NCI-H524 treated with DMSO at 0.1 percent for 48 hours (cell line): ENCODE measurements at regions not wholly inside any gene's neighbourhood (a gene's known extent, or its start where the extent isn't known, plus 50 kb on each side); places are given as distances from the start of the nearest gene placed in this dataset.

Experiments
- DNase-seq: peaks from one replicate; lab custom pipeline; 2025; lab: John Stamatoyannopoulos, UW

DNA sequence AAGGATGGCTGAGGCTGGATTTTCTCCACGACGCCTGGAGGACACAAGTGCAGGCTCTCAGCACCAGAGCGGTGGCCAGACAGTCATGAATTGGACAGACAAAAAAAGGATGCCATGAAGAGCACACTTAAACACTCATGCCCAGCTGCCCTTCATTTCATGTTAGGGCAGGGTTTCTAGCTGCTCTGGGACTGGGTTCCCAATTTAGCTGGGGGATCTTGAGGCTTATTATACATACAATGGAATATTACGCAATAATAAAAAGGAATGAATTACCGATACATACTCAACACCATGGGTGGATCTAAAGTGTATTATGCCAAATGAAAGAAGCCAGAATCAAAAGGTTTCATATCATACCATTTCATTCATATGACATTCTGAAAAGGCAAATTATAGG, 512.1 kb upstream of the LRRC4C start:
- no peak for DNase-seq

DNA sequence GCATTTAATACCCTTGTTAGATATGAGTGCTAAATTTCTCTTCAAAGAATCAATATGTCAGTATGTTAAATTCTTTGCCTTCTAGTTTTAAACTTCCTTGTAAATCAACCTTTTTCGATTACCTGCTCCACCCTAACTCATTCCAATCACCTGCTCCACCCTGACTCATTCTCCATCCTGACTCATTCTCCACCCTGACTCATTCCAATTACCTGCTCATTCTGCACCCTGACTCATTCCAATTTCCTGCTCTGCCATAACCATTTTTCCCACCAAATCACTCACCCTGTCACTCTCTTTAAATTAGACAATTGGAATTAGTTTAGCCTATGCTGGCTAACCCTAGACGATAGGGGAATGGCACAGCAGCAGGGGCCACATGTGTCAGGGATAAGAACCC, 519.5 kb upstream of the LRRC4C start:
- DNase-seq, result no peak

DNA sequence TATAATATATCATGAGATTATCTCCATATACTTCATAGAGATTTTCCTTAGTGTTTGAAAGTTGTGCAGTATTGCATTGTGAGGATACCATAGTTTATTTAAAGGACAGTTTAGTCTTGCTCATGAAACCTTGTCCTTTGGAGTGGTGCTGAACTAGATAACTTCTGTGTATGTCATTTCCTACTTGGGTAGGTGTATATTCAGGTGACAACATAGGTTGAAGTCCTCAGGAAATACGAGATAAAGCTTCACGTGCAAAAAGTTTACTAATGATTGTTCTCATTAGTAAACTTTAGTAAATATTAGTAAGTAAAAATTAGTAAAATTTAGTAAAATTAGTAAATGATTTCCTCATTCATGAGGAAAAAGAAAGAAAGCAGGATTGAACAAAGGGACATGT, 521.3 kb upstream of the LRRC4C start:
- DNase-seq, result no peak

DNA sequence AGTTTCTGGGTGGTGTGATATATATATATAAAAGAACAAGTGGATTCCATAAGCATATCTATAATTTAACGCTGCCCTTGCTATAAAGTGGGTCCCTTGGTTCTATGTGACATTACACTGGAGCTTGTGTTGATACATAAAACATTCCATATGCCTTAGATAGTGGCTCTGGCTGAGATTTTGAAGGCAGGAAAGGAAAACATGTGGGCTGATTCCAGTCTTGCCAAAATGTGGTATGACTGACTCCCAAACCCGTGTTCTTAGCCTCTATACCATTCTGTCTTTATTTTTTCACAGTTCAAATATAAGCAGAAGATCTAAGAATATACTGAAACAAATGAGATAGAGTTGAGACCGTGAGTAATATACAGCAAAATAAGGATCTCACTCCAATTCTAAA, 522.8 kb upstream of the LRRC4C start:
- DNase-seq, result no peak

DNA sequence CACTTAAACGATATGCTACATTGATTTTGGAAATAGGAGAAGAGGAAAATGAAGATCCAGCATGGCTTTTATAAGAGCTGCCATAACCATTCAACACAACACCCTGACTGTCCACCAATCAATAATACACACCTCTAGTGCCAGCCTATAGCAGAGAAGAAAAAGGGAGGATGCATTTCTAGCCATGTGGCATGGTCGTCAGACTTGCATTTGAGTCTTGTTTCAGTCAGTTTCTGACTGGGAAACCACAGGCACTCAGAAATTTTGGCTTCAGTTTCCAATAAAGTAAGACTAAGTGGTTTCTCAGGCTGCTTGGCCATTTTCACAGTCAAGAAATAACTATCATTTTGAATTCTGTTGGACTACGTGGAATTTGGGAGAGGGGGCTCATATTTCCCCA, 523.5 kb upstream of the LRRC4C start:
- DNase-seq, result no peak

DNA sequence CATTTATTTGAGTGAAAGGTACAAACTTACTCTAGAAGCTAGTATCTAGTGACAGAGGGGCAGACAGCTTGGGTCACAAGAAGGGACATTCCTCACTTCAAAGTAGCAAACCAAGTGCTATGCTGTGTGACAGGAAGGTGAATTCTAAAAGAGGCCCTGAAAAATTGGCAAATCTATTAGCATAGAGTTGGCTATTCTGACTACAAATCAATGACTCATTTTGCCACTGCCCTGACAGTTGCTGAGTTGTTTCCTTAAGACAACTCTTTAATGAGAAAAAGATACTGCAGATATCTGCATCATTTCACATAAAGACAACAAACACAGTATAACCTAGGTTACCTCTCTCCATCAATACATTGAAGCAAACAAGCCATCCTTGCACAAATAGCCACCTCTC, 524.0 kb upstream of the LRRC4C start:
- no peak for DNase-seq

DNA sequence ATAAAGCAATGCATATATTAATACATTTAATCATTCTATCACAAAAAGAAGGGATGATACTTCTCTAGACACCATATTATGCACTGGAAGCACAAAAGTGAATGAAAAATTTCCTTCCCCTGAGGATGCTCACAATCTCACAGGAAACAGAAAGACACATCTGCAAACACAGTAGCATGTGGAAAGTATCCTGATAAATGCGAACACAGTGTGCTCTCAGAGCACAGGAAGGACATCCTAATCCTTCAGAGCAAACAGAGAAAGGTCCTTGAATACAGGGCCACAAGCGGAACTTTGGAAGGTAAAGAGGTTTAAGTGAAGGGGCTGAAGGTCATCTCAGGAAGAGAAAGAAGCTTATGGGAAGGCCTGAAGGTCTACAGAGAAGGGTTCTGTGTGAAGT, 524.6 kb upstream of the LRRC4C start:
- DNase-seq, result no peak

DNA sequence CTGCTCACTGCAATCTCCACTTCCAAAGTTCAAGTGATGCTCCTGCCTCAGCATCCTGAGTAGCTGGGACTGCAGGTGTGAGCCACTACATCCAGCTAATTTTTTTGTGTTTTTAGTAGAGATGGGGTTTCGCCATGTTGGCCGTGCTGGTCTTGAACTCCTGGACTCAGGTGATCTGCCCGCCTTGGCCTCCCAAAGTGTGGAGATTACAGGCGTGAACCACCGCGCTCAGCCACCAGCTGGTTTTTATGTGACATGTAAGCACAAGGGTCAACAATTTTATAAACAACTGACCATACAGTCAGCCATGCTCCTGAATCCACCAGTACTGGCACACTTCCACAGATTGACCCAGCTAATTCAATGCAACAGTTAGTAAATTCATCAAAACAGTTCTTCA, 526.3 kb upstream of the LRRC4C start:
- no peak for DNase-seq

DNA sequence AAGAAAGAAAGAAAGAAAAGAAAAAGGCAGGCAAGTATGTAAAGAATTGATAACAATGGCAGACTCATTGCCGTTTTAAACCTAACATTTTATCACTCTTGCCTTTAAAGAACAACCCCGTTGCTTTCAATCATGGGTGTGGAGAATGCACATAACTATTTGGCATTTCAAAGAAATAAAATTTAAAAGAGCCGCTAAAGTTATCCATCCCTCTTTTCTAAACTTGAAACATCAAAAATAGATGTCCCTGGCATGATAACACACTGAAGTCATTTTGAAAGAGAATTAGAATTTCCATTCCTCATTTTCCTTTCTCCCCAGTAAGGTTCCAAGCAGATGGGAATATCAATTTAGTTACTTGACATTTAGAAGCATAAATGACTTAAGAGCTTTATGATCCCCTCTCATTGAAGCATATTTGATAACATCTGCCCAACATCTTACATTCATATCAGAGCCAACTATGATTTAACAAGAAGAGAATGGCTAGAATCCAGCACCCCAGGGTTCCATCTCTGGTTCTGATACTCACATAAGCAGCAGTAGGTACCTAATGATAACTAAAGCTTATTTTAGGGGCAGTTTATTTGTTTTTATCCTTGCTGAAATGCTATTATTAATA, 529.6 kb upstream of the LRRC4C start:
- DNase-seq, result no peak

DNA sequence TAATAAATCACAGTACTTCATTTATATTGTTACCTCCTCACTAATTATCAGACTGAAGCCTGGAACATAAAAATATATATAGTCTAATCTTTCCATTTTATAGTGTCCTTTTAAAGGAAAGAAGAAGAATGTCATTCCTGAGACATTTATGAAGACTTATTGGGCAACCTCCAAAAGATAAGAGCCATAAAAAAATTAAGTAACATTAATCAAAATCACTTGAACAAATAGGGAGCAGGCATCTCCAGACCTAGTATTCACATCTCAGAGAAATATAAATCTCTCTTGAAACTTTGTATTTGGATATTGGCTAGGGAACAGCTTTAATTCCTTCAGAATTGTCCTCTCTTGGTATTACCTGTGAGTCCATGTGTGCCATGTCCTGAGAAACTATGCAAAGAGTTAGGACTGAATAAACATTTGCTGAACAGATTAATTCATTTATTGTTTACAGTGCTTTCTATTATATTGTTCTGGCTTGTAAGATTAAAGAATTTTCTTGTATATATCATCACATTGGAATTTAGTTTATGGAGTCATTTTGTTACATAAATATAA, 530.5 kb upstream of the LRRC4C start:
- no peak for DNase-seq

DNA sequence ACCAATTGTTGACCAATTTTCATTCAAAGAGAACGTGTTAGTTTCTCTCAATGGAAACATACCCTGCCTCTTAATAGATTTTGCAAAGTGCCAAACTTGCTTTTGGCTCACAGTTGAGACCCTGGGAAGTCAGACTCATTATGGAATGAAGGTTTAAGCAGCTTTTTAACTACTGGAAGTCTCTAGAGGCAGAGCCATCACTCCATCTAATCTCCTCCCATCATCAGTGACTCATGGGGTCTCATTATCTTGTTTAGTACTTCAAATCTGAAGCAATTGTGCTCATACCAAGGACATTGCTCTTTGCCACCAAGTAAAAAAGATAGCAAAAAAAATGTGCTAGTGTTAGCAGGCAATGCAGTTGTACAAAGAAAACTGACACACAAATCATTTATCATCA, 537.1 kb upstream of the LRRC4C start:
- no peak for DNase-seq

DNA sequence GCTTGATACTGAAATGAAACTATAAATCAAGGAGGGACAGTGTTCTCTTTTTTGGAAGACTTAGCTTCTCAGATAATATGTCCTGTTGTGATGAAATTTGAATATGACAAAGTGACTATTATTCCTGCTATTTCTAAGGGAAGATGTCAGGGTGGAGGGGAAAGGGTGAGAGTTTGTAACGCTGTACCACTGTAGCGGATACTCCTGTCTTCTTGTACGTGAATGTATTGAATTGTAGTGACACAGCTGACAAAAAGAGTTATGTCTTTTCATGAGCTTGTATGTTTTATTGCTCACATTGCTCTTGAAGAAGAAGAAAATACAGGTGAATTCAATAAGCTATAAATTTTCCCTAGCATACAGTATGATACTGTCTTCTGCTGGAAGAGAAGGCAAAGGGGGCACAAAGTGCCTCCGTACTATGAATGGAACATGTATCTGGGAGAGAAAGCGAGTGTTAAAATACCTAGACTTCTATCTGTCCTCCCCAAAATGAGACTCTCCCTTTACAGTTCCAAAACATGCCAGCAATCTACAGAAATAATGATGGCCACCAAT, 538.5 kb upstream of the LRRC4C start:
- DNase-seq, result no peak

DNA sequence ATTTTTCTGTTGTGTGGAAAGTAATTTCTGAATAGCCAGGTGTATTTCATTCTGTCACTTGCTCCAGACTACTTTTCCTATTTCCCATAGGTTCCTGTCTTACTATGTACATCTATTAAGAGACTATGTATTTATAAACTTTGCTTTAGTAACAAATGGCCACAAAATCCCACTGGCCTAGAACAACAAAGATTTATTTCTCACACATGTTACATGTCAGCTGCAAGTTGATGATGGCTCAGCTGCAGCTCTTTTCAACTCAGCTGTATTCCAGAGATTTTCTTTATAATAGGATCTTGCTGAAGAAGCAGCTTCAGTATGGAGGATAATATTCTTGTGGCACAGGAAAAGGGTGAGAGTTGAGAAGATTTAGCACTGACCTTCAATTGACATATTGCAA, 539.6 kb upstream of the LRRC4C start:
- DNase-seq, result no peak

DNA sequence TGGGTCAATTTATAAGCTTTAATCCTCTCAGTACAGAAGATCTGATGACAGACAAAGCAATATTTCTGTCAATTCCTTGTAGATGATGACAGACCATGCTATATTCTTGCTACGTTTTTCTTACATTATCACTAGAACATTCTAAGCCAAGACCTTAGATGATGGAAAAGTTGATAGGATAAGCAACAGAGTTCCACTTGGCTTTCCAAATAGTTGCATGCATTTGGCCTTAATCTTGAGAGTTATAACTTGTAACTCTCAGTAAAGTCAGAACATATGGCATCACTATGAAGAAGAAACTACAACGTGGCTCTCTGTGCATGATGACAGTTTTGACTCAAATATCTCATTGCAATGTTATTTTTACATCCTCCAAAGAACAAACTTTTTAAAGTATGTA, 544.3 kb upstream of the LRRC4C start:
- no peak for DNase-seq

DNA sequence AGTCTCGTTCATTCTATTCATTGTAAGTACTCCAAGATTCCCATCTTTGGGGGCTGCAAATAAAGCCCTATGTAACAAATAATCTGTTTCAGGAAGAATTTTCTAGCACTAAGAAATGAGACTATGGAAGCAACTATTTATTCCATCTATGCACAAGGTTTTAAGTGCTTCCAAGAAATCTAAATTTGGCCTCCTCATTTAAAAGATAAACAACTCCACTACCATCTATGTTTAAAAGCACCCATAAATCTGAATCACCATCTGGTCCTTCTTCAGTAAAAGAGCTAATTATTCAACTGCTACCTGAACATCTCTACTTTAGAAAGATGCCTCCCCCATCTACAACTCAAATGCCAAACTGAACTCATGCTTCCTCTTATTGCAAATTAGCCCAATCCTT, 547.3 kb upstream of the LRRC4C start:
- no peak for DNase-seq

DNA sequence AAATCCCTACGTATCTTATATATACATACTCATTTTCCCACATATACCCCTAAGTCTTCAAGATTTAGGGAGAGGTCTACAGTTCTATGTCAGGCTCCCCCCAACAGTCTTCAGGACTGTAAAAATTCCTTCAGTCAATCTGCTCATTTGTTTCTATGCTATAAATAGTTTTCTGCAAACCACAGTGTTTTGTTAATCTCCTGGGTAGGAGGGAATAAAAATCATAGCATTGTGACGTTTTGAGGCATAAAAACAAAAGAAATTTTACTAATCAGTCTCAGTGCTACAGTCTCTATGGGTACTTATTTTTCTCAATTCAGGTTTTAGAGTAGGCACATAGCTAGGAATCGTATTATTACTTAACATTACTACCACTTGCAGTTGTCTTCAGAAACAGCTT, 552.8 kb upstream of the LRRC4C start:
- DNase-seq, result no peak

DNA sequence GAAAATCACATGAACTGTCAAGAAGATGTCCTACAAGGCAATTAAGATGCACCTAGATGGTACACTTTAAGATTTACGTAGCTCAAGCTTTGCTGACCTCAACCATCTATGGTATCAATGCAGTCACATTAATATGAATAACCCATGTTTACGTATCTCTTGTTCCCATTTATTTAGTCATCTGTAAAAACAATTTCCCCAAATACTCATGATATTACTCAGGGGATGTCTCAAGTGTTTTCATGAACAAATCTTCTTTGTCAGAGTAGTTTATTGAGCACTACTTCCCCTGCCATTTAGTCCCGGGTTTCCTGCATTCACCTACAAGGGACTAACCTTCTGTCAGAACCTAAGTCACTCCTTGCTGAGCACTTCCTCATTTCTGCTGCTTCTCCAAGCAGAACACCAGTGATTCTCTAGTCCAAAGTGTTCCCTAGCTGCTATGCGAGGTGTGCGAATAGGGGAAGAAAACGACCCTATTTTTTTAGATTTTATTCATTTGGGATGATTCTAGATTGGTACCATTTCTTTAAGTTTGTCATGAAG, 554.3 kb upstream of the LRRC4C start:
- no peak for DNase-seq

DNA sequence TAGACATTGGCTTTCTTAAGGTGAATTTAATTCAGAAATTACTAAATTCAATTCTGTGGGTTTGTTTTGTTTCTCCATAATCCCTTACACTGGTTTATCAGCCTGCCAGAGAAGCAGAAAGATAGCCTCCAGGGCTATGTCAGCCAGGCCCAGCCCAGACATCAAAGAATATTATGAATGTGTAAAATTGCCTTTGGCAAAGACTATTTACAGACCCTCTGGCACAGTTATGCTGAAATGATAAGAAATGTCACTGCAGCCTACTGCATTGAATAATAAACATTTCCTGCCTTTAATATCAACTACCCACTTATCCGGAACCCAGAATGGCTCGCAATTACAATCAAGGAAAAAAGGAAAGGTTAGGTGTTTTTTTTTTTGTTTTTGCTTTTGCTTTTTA, 562.5 kb upstream of the LRRC4C start:
- DNase-seq, result no peak

DNA sequence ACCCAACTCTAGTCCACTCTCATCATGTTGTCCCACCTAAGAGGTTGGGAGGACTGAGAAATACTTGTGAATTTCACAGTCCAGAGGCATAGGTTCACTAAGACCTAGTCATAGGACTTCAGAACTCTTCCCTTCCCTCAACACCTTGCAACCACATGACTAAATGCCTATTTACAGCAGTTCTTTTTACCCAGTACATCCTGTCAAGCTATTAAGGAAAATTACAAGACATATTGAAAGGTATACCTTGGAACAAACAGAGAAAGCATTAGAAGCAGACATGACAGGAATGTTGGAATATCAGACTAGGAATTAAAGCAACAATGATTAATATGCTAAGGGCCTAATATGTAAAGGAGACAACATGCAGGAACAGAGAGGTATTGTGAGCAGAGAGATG, 563.8 kb upstream of the LRRC4C start:
- DNase-seq, result no peak

DNA sequence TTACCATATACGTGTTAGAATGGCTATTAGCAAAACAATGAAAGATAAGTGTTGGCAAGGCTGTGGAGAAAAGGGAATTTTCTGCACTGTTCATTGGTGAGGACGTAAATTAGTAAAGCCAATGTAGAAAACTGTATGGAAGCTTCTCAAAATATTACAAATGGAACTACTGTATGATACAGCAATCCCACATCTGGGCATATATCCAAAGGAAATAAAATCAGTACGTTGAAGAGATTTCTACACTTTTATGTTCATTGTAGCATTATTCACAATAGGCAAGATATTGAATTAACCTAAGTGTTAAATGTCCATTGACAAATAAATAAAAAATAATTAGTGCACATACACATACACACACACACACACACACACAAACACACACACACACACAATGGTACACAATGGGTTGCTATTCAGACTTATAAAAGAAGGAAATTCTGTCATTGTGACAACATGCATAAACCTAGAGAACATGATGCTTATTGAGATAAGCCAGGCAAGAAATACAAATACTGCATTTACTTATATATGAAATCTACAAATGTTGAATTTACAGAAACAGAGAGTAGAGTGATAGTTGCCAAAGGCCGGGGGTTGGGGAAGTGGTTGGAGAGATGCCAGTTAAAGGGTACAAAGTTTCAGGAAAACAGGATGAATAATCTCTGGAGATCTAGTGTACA, 565.8 kb upstream of the LRRC4C start:
- no peak for DNase-seq

DNA sequence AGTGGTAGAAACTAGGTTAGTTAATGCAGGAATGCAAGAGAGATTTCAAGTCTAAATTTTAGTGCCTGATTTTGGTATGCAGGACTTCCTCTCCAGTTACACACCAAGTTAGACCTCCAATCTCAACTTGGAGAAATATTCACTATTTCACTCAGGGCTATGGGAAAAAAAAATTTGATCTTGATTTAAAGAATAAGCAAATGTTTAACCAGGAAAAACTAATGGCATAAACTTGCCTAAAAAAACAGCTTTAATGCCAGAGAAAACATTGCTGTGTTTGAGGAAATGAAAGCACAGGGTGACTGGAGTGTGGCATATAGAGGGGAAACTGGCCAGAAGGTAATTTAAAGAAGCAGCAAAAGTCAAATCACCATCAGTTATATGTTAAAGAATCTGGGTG, 575.4 kb upstream of the LRRC4C start:
- DNase-seq, result no peak

DNA sequence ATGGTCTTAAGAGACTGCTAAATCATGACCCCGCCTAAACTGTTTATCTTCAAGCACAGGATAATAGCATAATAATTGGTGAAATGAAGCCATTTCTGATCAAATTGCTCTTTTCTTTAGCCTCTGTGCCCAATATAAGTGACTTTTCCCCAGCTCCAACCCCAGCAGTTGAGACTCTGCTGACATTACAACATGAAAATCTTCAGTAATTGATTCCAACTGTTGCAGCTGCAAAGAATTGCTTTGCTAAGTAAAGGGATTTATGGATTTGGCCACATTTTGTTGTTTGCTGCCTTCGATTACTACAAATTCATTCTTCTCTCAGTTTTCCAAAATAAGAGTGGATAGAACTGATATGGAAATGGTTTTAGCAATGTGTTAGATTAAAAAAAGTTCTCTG, 576.7 kb upstream of the LRRC4C start:
- no peak for DNase-seq

DNA sequence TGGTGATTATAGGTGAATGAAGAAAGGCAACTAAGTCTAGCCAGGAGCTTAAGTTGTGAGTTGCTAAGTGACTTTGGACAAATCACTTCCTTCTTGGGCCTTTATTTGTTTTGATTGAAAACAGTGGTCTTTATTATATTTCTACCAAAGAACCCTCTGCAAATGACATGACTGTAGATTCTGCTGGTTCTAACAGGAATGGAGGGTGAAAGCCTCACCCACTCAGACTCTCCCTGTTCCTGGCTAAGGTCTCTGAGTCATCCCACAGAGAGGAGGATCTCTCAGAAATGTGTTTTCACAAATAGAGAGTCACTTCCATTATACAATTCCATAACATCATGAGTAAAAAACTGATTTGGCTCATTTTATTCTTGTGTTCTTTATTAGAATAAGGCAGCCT, 583.9 kb upstream of the LRRC4C start:
- no peak for DNase-seq
